Skeletal muscle cell (primary cell): ENCODE measurements at regions not wholly inside any gene's neighbourhood (a gene's known extent, or its start where the extent isn't known, plus 50 kb on each side); places are given as distances from the start of the nearest gene placed in this dataset.
"Not testable (repeated sequence)": the region's sequence is repeated elsewhere in the genome, so short reads cannot be mapped to it uniquely, and the experiment has no call there.

Source experiments
- DNase-seq: peaks from one replicate; pipeline ENCODE4 v3.0.0-alpha.2; 2010; ENCODE audit warnings: low read depth
- H3K4me3 ChIP-seq: 2 replicates; pipeline ENCODE4 v1.5.1; 2011; ENCODE audit warnings: low read depth, mild to moderate bottlenecking, control low read depth, low read length, moderate library complexity

GRCh38 chr14:21817010-21817409 lies 143.4 kb upstream of the OR4E1 start:
- DNase-seq, H3K4me3 ChIP-seq: not testable (repeated sequence)

GRCh38 chr14:21807975-21808374 lies 134.4 kb upstream of the OR4E1 start:
- no peak overlapping the region for H3K4me3 ChIP-seq
- no peak for DNase-seq

DNA sequence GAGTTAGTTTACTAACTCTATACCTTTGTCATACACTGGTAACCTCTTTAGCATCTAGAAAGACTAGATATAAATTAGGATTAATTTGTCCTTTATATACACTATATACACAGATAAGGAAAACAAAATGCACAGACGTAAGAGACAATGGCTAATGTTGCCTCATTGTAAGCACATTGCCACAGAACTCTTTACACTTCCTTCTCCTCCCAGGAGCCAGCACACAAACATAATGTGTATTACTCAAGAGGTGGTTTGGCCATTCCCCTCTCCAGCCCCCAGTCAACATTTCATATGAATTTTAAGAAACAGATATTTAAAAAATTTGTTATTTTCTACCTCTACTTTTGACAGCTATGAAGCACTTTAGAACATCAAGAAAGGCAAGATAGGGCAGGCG lies 131.4 kb upstream of the OR4E1 start:
- H3K4me3 ChIP-seq: no peak overlapping the region
- no peak for DNase-seq

DNA sequence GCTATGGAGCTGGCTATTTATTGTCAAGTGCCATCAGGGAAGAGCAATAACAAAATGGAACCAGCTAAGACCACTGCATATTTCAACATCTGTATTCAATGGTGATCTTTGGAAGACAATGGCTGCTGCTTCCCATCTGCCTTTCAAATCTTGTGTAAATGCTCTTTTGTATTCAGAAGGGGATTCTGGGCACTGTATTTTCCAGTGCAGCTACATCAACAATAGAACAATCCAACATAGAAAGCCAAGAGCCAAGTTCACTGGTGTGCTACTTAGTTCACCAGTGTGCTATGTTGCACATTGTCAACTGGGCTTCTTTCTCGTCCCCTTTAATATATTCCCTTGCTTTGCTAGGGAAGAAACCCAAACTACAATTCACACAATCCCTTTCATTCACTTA lies 128.8 kb upstream of the OR4E1 start:
- no peak for DNase-seq
- H3K4me3 ChIP-seq: no peak overlapping the region

- no peak for DNase-seq
- no peak overlapping the region for H3K4me3 ChIP-seq
Observed at GRCh38 chr14:21796916-21797315, 123.3 kb upstream of the OR4E1 start.

GRCh38 chr14:21795456-21795855 lies 121.8 kb upstream of the OR4E1 start:
- H3K4me3 ChIP-seq: no peak overlapping the region
- DNase-seq: no peak

DNA sequence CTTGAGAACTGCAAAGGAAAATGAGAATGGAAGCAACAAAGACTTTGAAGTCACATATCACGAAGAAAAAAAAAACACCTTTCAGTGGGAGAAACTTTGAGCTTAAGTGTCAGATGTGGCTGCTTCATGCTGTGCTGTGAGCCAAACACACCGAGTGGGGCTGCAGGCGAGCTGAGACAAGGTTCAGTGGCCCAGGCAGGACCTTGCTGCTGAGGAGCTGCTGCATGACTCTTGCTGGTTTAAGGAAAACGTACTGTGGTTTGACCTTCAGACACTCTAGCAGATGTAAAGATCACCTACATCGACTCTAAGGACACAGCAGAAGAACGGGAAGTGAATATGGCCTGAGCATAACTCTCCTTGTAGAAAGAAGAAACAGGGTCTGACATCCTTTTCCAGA lies 118.1 kb upstream of the OR4E1 start:
- no peak for DNase-seq
- no peak overlapping the region for H3K4me3 ChIP-seq

DNA sequence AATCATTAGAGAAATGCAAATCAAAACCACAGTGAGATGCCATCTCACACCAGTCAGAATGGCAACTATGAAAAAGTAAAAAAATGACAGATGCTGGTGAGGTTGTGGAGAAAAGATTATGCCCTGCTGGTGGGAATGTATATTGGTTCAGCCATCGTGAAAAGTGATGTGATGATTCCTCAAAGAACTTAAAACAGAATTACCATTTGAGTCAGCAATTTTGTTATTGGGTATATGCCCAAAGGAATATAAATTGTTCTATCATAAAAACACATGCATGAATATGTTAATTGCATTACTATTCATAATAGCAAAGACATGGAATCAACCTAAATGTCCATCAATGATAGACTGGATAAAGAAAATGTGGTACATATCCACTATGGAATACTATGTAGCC lies 115.1 kb upstream of the OR4E1 start:
- not testable (repeated sequence) for H3K4me3 ChIP-seq, DNase-seq

GRCh38 chr14:21787242-21787641 lies 113.6 kb upstream of the OR4E1 start:
- H3K4me3 ChIP-seq, DNase-seq: not testable (repeated sequence)

- H3K4me3 ChIP-seq: no peak overlapping the region
Observed at GRCh38 chr14:21781543-21781942, 107.9 kb upstream of the OR4E1 start.

GRCh38 chr14:21780429-21781084 lies 106.9 kb upstream of the OR4E1 start:
- H3K4me3 ChIP-seq: no peak overlapping the region
- no peak for DNase-seq

More at GRCh38 chr14:21781543-21781942, 107.9 kb upstream of the OR4E1 start:
- DNase-seq: no peak

GRCh38 chr14:21771671-21772070 lies 98.1 kb upstream of the OR4E1 start:
- DNase-seq: no peak
- H3K4me3 ChIP-seq: no peak overlapping the region

DNA sequence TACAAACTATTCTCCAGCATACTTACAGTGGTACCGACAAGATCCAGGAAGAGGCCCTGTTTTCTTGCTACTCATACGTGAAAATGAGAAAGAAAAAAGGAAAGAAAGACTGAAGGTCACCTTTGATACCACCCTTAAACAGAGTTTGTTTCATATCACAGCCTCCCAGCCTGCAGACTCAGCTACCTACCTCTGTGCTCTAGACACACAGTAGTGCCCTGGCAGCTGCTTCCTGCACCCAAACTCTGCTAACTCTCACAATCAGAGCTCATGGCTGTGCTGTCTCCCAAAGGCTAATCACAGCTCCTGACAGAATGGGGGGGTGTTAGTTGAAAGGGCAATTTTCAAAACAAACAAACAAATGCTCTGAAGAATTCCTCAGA lies 95.2 kb upstream of the OR4E1 start:
- no peak overlapping the region for H3K4me3 ChIP-seq
- DNase-seq: no peak

DNA sequence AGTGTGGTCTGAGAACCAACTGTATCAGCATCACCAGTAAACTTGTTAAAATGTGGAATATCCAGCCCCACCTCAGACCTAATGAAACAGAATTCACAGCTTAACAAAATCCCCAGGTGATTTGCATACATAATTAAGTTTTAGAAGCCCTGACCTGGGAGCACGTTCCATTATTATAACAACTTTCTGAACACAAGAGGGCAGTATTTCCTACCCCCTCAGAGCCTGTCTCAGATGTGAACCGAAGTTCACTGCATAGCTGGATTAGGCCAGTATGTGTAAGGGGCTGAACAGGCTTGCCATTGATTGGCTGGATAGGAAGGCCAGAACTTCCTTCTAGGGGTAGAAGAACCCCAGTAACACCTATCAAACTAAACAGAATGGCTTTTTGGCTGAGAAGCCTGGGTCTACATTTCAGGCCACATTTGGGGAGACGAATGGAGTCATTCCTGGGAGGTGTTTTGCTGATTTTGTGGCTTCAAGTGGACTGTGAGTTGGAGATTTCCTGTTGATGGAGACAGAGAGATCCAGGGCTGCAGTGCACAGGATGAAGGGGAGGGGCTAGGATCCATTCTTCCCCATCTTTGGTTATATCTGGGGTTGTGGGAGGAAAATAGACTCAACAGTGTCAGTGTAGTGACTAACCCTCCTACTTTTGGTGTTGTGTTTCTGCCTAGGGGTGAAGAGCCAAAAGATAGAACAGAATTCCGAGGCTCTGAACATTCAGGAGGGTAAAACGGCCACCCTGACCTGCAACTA lies 94.7 kb upstream of the OR4E1 start:
- no peak overlapping the region for H3K4me3 ChIP-seq
- no peak for DNase-seq

GRCh38 chr14:21760360-21760759 lies 86.7 kb upstream of the OR4E1 start:
- not testable (repeated sequence) for DNase-seq, H3K4me3 ChIP-seq

DNA sequence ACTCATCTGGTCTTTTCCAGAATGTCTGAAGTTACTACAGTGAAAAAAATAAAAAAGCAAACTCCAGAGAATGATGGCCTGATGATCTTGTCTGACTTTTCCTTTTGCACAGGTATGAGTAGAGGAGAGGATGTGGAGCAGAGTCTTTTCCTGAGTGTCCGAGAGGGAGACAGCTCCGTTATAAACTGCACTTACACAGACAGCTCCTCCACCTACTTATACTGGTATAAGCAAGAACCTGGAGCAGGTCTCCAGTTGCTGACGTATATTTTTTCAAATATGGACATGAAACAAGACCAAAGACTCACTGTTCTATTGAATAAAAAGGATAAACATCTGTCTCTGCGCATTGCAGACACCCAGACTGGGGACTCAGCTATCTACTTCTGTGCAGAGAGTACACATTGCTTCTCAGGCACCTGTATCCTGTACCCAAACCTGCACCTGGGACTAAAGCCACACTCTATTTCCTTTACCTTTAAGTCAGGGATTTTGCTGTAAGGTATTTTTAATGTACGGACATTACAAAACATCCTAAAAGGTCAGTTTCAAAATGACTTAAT lies 75.8 kb upstream of the OR4E1 start:
- DNase-seq: no peak
- H3K4me3 ChIP-seq: no peak overlapping the region

GRCh38 chr14:21748869-21749303 lies 75.3 kb upstream of the OR4E1 start:
- H3K4me3 ChIP-seq: no peak overlapping the region
- no peak for DNase-seq

DNA sequence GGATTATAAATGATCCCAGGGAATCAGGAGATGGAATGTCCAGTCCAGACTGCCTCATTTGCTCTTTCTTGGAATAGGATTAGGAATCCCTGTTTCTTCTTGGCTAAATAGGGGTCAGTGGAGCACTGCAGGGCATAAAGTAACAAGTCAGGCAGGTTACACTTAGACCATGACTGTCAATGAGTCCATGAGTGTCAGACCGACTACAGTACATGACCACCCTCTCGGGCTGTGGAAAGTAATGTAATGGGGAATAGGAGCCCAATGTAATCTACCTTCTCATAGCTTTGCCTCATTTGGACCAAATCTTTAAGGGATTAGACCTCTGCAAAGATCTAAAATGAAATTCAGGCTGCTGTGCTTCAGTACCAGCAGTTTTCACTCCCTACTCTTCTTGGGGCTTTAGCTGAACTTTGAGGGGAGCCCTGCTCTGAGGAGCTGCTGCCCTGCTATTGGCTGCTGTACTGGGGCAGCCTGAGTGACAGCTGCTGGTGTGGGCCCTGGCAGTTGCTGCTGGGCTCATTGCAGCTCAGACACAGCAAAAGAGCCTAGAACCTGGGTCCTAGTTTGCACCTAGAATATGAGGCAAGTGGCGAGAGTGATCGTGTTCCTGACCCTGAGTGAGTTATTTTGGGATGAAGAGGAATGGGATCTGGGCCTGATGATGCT lies 62.2 kb upstream of the OR4E1 start:
- DNase-seq: no peak

DNA sequence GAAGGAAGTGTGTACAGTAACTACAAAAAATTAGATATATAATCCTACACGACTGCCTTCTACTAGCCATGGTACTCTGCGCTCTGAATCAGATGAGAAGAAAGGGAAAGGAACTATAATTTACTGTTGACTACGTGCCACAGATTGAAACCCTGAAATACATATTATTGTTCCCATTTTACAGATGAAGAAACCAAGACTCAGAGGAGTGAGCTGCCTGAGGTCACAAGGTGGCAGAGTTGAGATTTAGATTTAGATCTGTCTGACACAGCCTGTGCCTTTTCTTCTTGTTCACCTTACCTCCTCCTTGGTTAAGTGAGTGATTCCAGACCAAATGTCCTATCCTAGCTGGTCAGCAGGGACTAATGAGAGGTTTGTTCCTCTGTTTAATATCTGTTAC lies 61.6 kb upstream of the OR4E1 start:
- no peak for DNase-seq
- no peak overlapping the region for H3K4me3 ChIP-seq

More for the DNA sequence above, 62.2 kb upstream of the OR4E1 start:
- no peak overlapping the region for H3K4me3 ChIP-seq

GRCh38 chr14:21734457-21735074 lies 60.9 kb upstream of the OR4E1 start:
- DNase-seq: no peak

More at GRCh38 chr14:21734457-21735074, 60.9 kb upstream of the OR4E1 start:
- H3K4me3 ChIP-seq: no peak overlapping the region
